MM.1S (cell line): ENCODE measurements at regions not wholly inside any gene's neighbourhood (a gene's known extent, or its start where the extent isn't known, plus 50 kb on each side); places are given as distances from the start of the nearest gene placed in this dataset.

Experiments
- DNase-seq: peaks from one replicate; pipeline ENCODE4 v3.0.0-alpha.2; 2015
- H2AFZ ChIP-seq: fragments of 300-600 bp; sonication (generic); 2 replicates; pipeline ENCODE4 v1.6.0; 2016; ENCODE audit warnings: antibody characterized with exemption, low read length
- H3F3A ChIP-seq: fragments of 300-600 bp; sonication (generic); 2 replicates; pipeline ENCODE4 v1.6.1; 2016; ENCODE audit warnings: mild to moderate bottlenecking, antibody characterized with exemption, low read length, moderate library complexity, mixed read lengths; ENCODE audit not compliant: insufficient read depth
- H3K27ac ChIP-seq: fragments of 300-600 bp; sonication (generic); 2 replicates; pipeline ENCODE4 v1.5.1; 2016; ENCODE audit warnings: mild to moderate bottlenecking, low read length
- H3K27me3 ChIP-seq: fragments of 300-600 bp; sonication (generic); replicated peaks from 2 replicates; pipeline ENCODE4 v1.6.0; 2016; ENCODE audit warnings: low read length; ENCODE audit not compliant: insufficient read depth
- H3K36me3 ChIP-seq: fragments of 300-600 bp; sonication (generic); replicated peaks from 2 replicates; pipeline ENCODE4 v1.6.1; 2016; ENCODE audit warnings: mild to moderate bottlenecking, low read length, mixed read lengths; ENCODE audit not compliant: insufficient read depth
- H3K4me1 ChIP-seq: fragments of 300-600 bp; sonication (generic); 2 replicates; pipeline ENCODE4 v1.6.1; 2016; ENCODE audit warnings: low read length, mixed read lengths
- H3K4me2 ChIP-seq: fragments of 300-600 bp; sonication (generic); 2 replicates; pipeline ENCODE4 v1.6.0; 2016; ENCODE audit warnings: low read depth, low read length
- H3K4me3 ChIP-seq: fragments of 300-600 bp; sonication (generic); 2 replicates; pipeline ENCODE4 v1.5.1; 2016; ENCODE audit warnings: low read length, mixed read lengths
- H3K79me2 ChIP-seq: fragments of 300-600 bp; sonication (generic); 2 replicates; pipeline ENCODE4 v1.6.1; 2016; ENCODE audit warnings: mixed run types, low read length, mixed read lengths
- H3K9ac ChIP-seq: fragments of 300-600 bp; sonication (generic); 2 replicates; pipeline ENCODE4 v1.6.1; 2016; ENCODE audit warnings: low read length, mixed read lengths
- H3K9me2 ChIP-seq: fragments of 300-600 bp; sonication (generic); replicated peaks from 2 replicates; pipeline ENCODE4 v1.6.1; 2016; ENCODE audit warnings: mild to moderate bottlenecking, low read length, mixed read lengths; ENCODE audit not compliant: insufficient read depth
- H3K9me3 ChIP-seq: fragments of 300-600 bp; sonication (generic); replicated peaks from 2 replicates; pipeline ENCODE4 v1.6.1; 2016; ENCODE audit warnings: mild to moderate bottlenecking, low read length, mixed read lengths; ENCODE audit not compliant: insufficient read depth
- H4K20me1 ChIP-seq: fragments of 300-600 bp; sonication (generic); 2 replicates; pipeline ENCODE4 v1.6.1; 2016; ENCODE audit warnings: mild to moderate bottlenecking, low read length, moderate library complexity, mixed read lengths; ENCODE audit not compliant: insufficient read depth
- EZH2 ChIP-seq: fragments of 300-600 bp; sonication (generic); optimal IDR thresholded peaks from 2 replicates; pipeline ENCODE3; 2017; ENCODE audit warnings: low read depth, mild to moderate bottlenecking, antibody characterized with exemption, low read length, mixed read lengths
- EZH2phosphoT487 ChIP-seq: fragments of 300-600 bp; sonication (generic); IDR thresholded peaks from 2 replicates; pipeline ENCODE4 v1.6.1; 2018; ENCODE audit warnings: antibody characterized with exemption, low read length
- TF ChIP-seq, protein P1 (sequence below): fragments of 300-600 bp; sonication (generic); IDR thresholded peaks from 2 replicates; pipeline ENCODE4 v1.5.1; 2016; ENCODE audit warnings: antibody characterized with exemption, low read length, mixed read lengths

DNA sequence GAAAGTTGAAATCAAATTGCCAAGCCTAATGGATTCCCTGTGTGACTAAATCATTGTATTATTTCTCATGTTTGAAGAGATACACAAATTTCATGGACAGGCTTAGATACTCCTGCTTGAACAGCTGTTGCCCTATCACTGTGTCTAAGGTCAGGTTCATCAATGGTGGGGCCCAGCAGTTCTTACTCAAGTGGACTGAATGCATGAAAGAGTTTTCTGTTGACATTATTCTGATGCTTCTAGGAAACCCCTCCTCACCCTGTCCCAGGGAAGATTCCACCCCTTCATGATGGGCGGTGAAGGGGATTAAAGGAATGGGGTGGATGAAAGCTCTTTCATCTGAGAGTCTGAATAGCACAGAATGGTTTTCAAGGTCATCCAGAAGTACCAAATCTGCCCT lies 148.8 kb downstream of the INO80D start:
- no peak overlapping the region for H3K9ac ChIP-seq
- no peaks in the 10 kb centered on the region for H3K9me2 ChIP-seq
- no peaks in the 10 kb centered on the region for H3K4me1 ChIP-seq
- no peaks in the 10 kb centered on the region for H3K36me3 ChIP-seq
- H3K79me2 ChIP-seq: no peaks in the 10 kb centered on the region
- H2AFZ ChIP-seq: no peak overlapping the region
- no peaks in the 10 kb centered on the region for H4K20me1 ChIP-seq
- no peaks in the 10 kb centered on the region for H3F3A ChIP-seq
- no peaks in the 10 kb centered on the region for H3K27me3 ChIP-seq
- no peak overlapping the region for H3K4me2 ChIP-seq
- H3K4me3 ChIP-seq: no peak overlapping the region
- no peak for DNase-seq
- H3K27ac ChIP-seq: no peak overlapping the region
- no peaks in the 10 kb centered on the region for H3K9me3 ChIP-seq
- TF ChIP-seq EZH2 (no peak), EZH2phosphoT487 (no peak)
- TF ChIP-seq, protein P1, sequence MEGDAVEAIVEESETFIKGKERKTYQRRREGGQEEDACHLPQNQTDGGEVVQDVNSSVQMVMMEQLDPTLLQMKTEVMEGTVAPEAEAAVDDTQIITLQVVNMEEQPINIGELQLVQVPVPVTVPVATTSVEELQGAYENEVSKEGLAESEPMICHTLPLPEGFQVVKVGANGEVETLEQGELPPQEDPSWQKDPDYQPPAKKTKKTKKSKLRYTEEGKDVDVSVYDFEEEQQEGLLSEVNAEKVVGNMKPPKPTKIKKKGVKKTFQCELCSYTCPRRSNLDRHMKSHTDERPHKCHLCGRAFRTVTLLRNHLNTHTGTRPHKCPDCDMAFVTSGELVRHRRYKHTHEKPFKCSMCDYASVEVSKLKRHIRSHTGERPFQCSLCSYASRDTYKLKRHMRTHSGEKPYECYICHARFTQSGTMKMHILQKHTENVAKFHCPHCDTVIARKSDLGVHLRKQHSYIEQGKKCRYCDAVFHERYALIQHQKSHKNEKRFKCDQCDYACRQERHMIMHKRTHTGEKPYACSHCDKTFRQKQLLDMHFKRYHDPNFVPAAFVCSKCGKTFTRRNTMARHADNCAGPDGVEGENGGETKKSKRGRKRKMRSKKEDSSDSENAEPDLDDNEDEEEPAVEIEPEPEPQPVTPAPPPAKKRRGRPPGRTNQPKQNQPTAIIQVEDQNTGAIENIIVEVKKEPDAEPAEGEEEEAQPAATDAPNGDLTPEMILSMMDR: no peak

DNA sequence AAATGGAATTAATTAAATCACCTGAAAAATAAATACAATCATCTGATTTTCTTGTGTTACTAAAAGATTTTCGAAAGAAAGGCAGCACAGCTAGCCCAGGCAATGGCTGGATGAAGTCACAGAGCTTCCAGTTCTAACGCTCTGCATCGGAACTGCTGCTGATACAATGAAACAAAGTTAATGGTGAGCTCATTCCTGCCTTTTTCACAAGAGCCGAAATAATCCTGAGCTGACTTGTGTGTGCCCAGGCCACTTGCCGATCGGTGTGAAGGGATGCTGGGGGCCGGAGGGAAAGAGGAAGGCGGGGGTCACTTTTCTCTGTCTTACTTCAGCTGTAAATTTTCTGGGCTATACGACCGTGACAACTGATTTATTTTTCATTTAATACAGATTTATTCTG lies 149.5 kb downstream of the INO80D start:
- no peak for DNase-seq
- H2AFZ ChIP-seq: no peak overlapping the region
- no peaks in the 10 kb centered on the region for H3K27me3 ChIP-seq
- H3K27ac ChIP-seq: no peak overlapping the region
- no peaks in the 10 kb centered on the region for H3K9me2 ChIP-seq
- no peaks in the 10 kb centered on the region for H3F3A ChIP-seq
- H3K4me1 ChIP-seq: no peaks in the 10 kb centered on the region
- H3K4me2 ChIP-seq: no peak overlapping the region
- H3K4me3 ChIP-seq: no peak overlapping the region
- H3K36me3 ChIP-seq: no peaks in the 10 kb centered on the region
- no peaks in the 10 kb centered on the region for H3K9me3 ChIP-seq
- TF ChIP-seq, protein P1: no peak
- TF ChIP-seq EZH2: no peak
- no peak for TF ChIP-seq EZH2phosphoT487
- H3K79me2 ChIP-seq: no peaks in the 10 kb centered on the region
- H4K20me1 ChIP-seq: no peaks in the 10 kb centered on the region
- H3K9ac ChIP-seq: no peak overlapping the region

DNA sequence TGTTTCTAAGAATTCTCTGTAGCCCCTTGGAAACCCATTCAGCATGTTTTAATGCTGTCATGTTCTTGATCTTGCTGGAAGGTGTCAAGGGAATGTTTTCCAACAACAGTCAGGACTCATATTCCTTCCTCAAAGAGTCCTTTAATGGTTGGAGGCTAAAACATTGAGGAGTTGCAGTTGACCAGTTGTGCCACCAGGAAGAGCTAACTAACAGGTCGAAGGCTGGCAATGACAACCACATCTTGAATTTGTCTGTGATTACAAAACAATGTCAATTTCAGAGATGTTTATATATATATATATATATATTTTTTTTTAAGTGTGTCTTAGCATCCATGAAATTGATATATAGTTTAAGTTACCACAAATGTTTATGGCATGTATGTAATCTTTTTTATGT lies 151.5 kb downstream of the INO80D start:
- no peaks in the 10 kb centered on the region for H3K4me1 ChIP-seq
- no peaks in the 10 kb centered on the region for H3K36me3 ChIP-seq
- H3K4me2 ChIP-seq: no peak overlapping the region
- no peak overlapping the region for H3K9ac ChIP-seq
- H3K4me3 ChIP-seq: no peak overlapping the region
- no peaks in the 10 kb centered on the region for H3K9me3 ChIP-seq
- no peak for TF ChIP-seq EZH2phosphoT487
- TF ChIP-seq EZH2: no peak
- TF ChIP-seq, protein P1: no peak
- H3K9me2 ChIP-seq: no peaks in the 10 kb centered on the region
- H3F3A ChIP-seq: no peaks in the 10 kb centered on the region
- H3K27me3 ChIP-seq: no peaks in the 10 kb centered on the region
- H4K20me1 ChIP-seq: no peaks in the 10 kb centered on the region
- no peak for DNase-seq
- no peaks in the 10 kb centered on the region for H3K79me2 ChIP-seq
- no peak overlapping the region for H2AFZ ChIP-seq
- no peak overlapping the region for H3K27ac ChIP-seq
